Stimulated activated CD4-positive, alpha-beta T cell treated with anti-CD3 and anti-CD28 coated beads, Interleukin-1b, Interleukin-23, amount 100 ng/mL, for 4 hours (primary cell): ENCODE measurements at regions not wholly inside any gene's neighbourhood (a gene's known extent, or its start where the extent isn't known, plus 50 kb on each side); places are given as distances from the start of the nearest gene placed in this dataset.

Source experiments
- DNase-seq, 2 donors: peaks; one replicate each; pipeline ENCODE4 v3.0.0-alpha.2; 2020; ENCODE audit warnings: low read depth in 2 of 2

GRCh38 chr3:188097791-188098190, 56.2 kb upstream of the LPP start:
- no peak for DNase-seq

GRCh38 chr3:188099907-188100306, 54.0 kb upstream of the LPP start:
- no peak for DNase-seq

- DNase-seq: no peak
Measured at GRCh38 chr3:188102861-188103547, 51.0 kb upstream of the LPP start.

- DNase-seq: no peak
Measured at GRCh38 chr3:188104050-188104449, 49.9 kb upstream of the LPP start.
